ENCODE measurements at regions not wholly inside any gene's neighbourhood (a gene's known extent, or its start where the extent isn't known, plus 50 kb on each side); places are given as distances from the start of the nearest gene placed in this dataset.
"Not testable (repeated sequence)": the region's sequence is repeated elsewhere in the genome, so short reads cannot be mapped to it uniquely, and the experiment has no call there.

DNA sequence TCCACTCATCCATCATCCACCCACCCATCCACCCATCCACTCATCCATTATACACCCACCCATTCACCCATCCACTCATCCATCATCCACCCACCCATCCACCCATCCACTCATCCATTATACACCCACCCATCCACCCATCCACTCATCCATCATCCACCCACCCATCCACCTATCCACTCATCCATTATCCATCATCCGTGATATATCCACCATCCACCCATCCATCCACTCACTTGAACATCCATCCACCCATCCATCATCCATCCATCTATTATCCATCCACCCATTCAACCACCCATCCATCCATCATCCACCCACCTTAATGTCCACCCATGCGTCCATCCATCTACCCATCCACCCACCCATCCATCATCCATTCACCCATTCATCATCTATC, 77.7 kb upstream of the LRPAP1 start:
- TF ChIP-seq, protein P1, sequence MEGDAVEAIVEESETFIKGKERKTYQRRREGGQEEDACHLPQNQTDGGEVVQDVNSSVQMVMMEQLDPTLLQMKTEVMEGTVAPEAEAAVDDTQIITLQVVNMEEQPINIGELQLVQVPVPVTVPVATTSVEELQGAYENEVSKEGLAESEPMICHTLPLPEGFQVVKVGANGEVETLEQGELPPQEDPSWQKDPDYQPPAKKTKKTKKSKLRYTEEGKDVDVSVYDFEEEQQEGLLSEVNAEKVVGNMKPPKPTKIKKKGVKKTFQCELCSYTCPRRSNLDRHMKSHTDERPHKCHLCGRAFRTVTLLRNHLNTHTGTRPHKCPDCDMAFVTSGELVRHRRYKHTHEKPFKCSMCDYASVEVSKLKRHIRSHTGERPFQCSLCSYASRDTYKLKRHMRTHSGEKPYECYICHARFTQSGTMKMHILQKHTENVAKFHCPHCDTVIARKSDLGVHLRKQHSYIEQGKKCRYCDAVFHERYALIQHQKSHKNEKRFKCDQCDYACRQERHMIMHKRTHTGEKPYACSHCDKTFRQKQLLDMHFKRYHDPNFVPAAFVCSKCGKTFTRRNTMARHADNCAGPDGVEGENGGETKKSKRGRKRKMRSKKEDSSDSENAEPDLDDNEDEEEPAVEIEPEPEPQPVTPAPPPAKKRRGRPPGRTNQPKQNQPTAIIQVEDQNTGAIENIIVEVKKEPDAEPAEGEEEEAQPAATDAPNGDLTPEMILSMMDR (conservative IDR thresholded peaks at IDR 0.05), result not testable (repeated sequence)
- TF ChIP-seq ZFX (IDR thresholded peaks at IDR 0.05), result not testable (repeated sequence)

All from C4-2B (cell line).